PC-9 (cell line): ENCODE measurements at regions not wholly inside any gene's neighbourhood (a gene's known extent, or its start where the extent isn't known, plus 50 kb on each side); places are given as distances from the start of the nearest gene placed in this dataset.

Experiments used
- BruUV-seq: library from RNA; stranded (reverse); fragments of 400-500 nt; replicated peaks from 2 replicates; lab custom pipeline; 2021; lab: Mats Ljungman, UMichigan
- CTCF ChIA-PET: fragments of 300-600 bp; sonication (Branson Sonifier 250); formaldehyde crosslinking; loops from one replicate; lab custom pipeline; 2022; ENCODE audit warnings: antibody characterized with exemption; lab: Charles Lee
- POLR2A ChIA-PET: fragments of 300-600 bp; sonication (Branson Sonifier 250); formaldehyde crosslinking; loops from one replicate; lab custom pipeline; 2022; ENCODE audit warnings: antibody characterized with exemption; ENCODE audit not compliant: unreplicated experiment; lab: Charles Lee
- DNase-seq, 2 experiments: peaks; one replicate each; pipeline versions ENCODE4 v3.0.0 to v3.0.0-alpha.2; 2015 to 2022; ENCODE audit warnings: mixed read lengths in 1 of 2
- H2AFZ ChIP-seq: fragments of 200-600 bp; sonication (generic); 2 replicates; pipeline ENCODE4 v1.8.1; 2017; ENCODE audit warnings: antibody characterized with exemption
- H3F3A ChIP-seq: fragments of 200-600 bp; sonication (generic); 2 replicates; pipeline ENCODE4 v1.8.1; 2017; ENCODE audit warnings: antibody characterized with exemption, mild to moderate bottlenecking, low read depth; ENCODE audit not compliant: insufficient read depth
- H3K27ac ChIP-seq: fragments of 200-600 bp; sonication (generic); 2 replicates; pipeline ENCODE4 v1.6.1; 2016; ENCODE audit warnings: mixed run types
- H3K27me3 ChIP-seq: fragments of 200-600 bp; sonication (generic); 2 replicates; pipeline ENCODE4 v1.6.1; 2016; ENCODE audit warnings: low read depth, mixed run types; ENCODE audit not compliant: insufficient read depth
- H3K36me3 ChIP-seq: fragments of 200-600 bp; sonication (generic); 2 replicates; pipeline ENCODE4 v1.6.1; 2016; ENCODE audit warnings: low read depth, mixed run types
- H3K4me1 ChIP-seq: fragments of 200-600 bp; sonication (generic); replicated peaks from 2 replicates; pipeline ENCODE4 v1.6.1; 2016; ENCODE audit warnings: mixed run types; ENCODE audit not compliant: insufficient read depth
- H3K4me2 ChIP-seq: fragments of 200-600 bp; sonication (generic); 2 replicates; pipeline ENCODE4 v1.6.1; 2017; ENCODE audit warnings: mixed run types
- H3K4me3 ChIP-seq: fragments of 200-600 bp; sonication (generic); 2 replicates; pipeline ENCODE4 v1.6.1; 2016; ENCODE audit warnings: mixed run types
- H3K79me2 ChIP-seq: fragments of 200-600 bp; sonication (generic); 2 replicates; pipeline ENCODE4 v1.6.1; 2017; ENCODE audit warnings: low read depth, mixed run types
- H3K9me2 ChIP-seq: fragments of 200-600 bp; sonication (generic); 2 replicates; pipeline ENCODE4 v1.8.1; 2017; ENCODE audit warnings: mild to moderate bottlenecking; ENCODE audit not compliant: insufficient read depth
- H3K9me3 ChIP-seq: fragments of 200-600 bp; sonication (generic); 2 replicates; pipeline ENCODE4 v1.8.1; 2016; ENCODE audit warnings: low read depth; ENCODE audit not compliant: insufficient read depth
- H4K20me1 ChIP-seq: fragments of 200-600 bp; sonication (generic); 2 replicates; pipeline ENCODE4 v1.8.1; 2017; ENCODE audit not compliant: insufficient read depth
- EZH2 ChIP-seq: fragments of 200-600 bp; sonication (generic); IDR thresholded peaks from 2 replicates; pipeline ENCODE4 v1.8.0; 2017; ENCODE audit warnings: antibody characterized with exemption, low read depth
- intact Hi-C: fragments of 100-400 bp; cut with micrococcal nuclease; formaldehyde crosslinking; loops from one replicate; pipeline ENCODE4 v1.10.0; 2022; ENCODE audit not compliant: unreplicated experiment
- TF ChIP-seq, protein P1 (sequence below): fragments of 200-600 bp; sonication (generic); conservative IDR thresholded peaks from 2 replicates; pipeline ENCODE4 v1.6.1; 2017; ENCODE audit warnings: mixed run types, antibody characterized with exemption, mild to moderate bottlenecking, moderate library complexity

GRCh38 chr5:2511706-2512105, 239.8 kb downstream of the IRX2 start:
- Histone ChIP-seq H3K4me1 (no peaks in the 10 kb centered on the region), H3K9me2 (no peaks in the 10 kb centered on the region), H4K20me1 (no peaks in the 10 kb centered on the region), H3K4me2 (no peak overlapping the region), H3K4me3 (no peak overlapping the region), H3K27me3 (peaks cover 98% of the 10 kb centered on the region), H3K79me2 (no peaks in the 10 kb centered on the region), H3K9me3 (no peaks in the 10 kb centered on the region), H3F3A (no peaks in the 10 kb centered on the region), H2AFZ (no peak overlapping the region), H3K36me3 (no peaks in the 10 kb centered on the region), H3K27ac (no peak overlapping the region)
- ChIA-PET CTCF (no interaction called here), POLR2A (no interaction called here)
- BruUV-seq = no TSS peak
- no peak for DNase-seq
- TF ChIP-seq, protein P1, sequence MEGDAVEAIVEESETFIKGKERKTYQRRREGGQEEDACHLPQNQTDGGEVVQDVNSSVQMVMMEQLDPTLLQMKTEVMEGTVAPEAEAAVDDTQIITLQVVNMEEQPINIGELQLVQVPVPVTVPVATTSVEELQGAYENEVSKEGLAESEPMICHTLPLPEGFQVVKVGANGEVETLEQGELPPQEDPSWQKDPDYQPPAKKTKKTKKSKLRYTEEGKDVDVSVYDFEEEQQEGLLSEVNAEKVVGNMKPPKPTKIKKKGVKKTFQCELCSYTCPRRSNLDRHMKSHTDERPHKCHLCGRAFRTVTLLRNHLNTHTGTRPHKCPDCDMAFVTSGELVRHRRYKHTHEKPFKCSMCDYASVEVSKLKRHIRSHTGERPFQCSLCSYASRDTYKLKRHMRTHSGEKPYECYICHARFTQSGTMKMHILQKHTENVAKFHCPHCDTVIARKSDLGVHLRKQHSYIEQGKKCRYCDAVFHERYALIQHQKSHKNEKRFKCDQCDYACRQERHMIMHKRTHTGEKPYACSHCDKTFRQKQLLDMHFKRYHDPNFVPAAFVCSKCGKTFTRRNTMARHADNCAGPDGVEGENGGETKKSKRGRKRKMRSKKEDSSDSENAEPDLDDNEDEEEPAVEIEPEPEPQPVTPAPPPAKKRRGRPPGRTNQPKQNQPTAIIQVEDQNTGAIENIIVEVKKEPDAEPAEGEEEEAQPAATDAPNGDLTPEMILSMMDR = no peak
- TF ChIP-seq EZH2 = no peak
- intact Hi-C loops = no loop called here

DNA sequence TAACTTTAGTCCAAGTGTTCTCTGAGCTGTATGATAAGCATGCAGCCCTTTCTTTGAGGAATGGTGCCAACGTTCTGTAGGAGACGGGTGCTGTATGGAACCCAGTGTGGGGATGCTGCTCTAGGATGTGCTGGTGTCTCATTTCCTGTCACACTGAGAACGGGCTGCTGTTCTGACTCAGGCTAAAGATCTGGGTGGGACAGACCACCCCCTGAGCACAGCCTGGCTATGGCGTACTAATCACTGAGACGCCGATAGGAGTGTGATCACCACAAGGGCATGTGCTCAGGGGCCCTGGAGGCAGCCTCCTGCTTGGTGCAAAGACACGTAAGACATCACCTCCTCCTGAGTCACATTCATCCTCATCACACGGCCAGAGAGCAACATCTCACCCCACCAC, 240.4 kb downstream of the IRX2 start:
- intact Hi-C loops = no loop called here
- POLR2A ChIA-PET = no interaction called here
- no TSS peak for BruUV-seq

GRCh38 chr5:2509527-2509926, 241.9 kb downstream of the IRX2 start:
- intact Hi-C loops = no loop called here
- Histone ChIP-seq H3K4me2 (no peak overlapping the region), H3K9me3 (no peaks in the 10 kb centered on the region), H3K36me3 (no peaks in the 10 kb centered on the region), H4K20me1 (no peaks in the 10 kb centered on the region), H3K27ac (no peak overlapping the region), H3K79me2 (no peaks in the 10 kb centered on the region), H3K27me3 (peaks cover 94% of the 10 kb centered on the region), H3K4me1 (no peaks in the 10 kb centered on the region), H2AFZ (no peak overlapping the region), H3K4me3 (no peak overlapping the region), H3F3A (no peaks in the 10 kb centered on the region), H3K9me2 (no peaks in the 10 kb centered on the region)
- ChIA-PET POLR2A (no interaction called here), CTCF (no interaction called here)
- no peak for TF ChIP-seq EZH2
- TF ChIP-seq, protein P1 = no peak
- DNase-seq = no peak
- no TSS peak for BruUV-seq

More for the DNA sequence above, 240.4 kb downstream of the IRX2 start:
- no peak overlapping the region for H2AFZ ChIP-seq
- DNase-seq = no peak
- H3K27me3 ChIP-seq = peaks cover 98% of the 10 kb centered on the region
- no peaks in the 10 kb centered on the region for H3K36me3 ChIP-seq
- no peaks in the 10 kb centered on the region for H3K79me2 ChIP-seq
- H3K4me1 ChIP-seq = no peaks in the 10 kb centered on the region
- H4K20me1 ChIP-seq = no peaks in the 10 kb centered on the region
- H3K4me3 ChIP-seq = no peak overlapping the region
- no peaks in the 10 kb centered on the region for H3K9me2 ChIP-seq
- CTCF ChIA-PET = no interaction called here
- no peaks in the 10 kb centered on the region for H3F3A ChIP-seq
- no peak for TF ChIP-seq EZH2
- TF ChIP-seq, protein P1 = no peak
- no peaks in the 10 kb centered on the region for H3K9me3 ChIP-seq
- no peak overlapping the region for H3K4me2 ChIP-seq
- no peak overlapping the region for H3K27ac ChIP-seq
